SHP77 treated with DMSO at 0.1 percent for 48 hours (cell line): ENCODE measurements at regions not wholly inside any gene's neighbourhood (a gene's known extent, or its start where the extent isn't known, plus 50 kb on each side); places are given as distances from the start of the nearest gene placed in this dataset.
"Not testable (repeated sequence)": the region's sequence is repeated elsewhere in the genome, so short reads cannot be mapped to it uniquely, and the experiment has no call there.

ENCODE experiments used
- DNase-seq: peaks from one replicate; lab custom pipeline; 2025; lab: John Stamatoyannopoulos, UW

GRCh38 chr3:177358091-177358976 lies 161.1 kb upstream of the TBL1XR1 start:
- DNase-seq: peak; percentile 85

GRCh38 chr3:177358977-177359592 lies 161.8 kb upstream of the TBL1XR1 start:
- DNase-seq: peak; percentile 63

DNA sequence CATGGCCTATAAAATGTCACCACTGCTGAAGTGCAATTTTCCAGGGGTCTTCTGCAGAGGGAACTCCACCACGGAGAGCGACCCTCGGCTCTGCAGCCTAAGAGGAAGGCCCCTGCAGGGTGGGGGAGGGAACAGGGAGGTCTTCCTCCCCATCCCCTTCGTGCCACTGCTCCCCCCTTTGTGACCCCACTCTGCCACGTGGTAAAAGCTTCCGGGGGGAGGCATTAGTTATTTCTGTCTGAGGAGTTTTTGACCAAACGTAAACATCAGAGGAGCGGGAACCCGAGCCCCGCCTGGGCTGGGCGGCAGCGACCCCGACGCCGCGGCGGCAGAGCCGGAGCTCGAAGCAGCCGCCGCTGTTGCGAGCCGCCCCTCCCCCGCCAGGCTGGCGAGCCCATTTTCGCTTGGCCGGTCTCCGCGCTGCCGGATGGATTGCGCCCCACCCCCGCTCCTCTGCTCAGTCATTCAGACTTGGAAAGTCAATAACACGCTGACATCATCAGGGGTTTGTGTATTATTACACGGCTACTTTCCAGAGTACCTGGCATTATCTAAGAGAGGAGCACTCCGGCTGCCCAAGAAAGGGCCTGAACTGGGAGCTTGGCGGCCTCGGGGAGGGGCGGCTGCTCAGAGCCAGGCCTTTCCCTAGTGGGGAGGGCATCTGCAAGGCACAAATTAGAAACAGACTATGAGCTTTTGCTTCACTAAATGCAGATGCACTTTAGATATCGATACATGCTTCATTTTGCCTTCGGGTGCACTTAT lies 162.5 kb upstream of the TBL1XR1 start:
- peak; percentile 96 for DNase-seq

- DNase-seq: no peak
These were observed 164.0 kb upstream of the TBL1XR1 start for GRCh38 chr3:177361081-177361938.

DNA sequence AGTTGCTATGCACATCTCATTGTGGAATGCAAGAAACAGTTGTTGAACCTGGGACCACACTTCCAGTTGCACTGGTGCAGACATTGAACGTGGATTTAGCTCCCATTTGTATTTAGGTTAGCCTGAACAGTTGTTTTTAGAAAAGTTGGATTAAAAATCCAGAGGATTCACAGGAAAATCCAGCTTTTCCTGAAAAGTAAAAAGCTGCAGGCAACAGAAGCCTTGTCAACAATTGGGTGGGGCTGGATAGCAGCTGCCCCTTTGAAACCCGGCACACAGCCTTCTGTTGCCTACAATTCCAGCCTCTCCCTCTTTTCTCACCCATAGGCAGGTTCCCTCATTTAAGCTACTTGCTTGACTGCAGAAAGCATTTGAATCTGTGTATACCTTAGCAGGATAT lies 165.3 kb upstream of the TBL1XR1 start:
- DNase-seq: no peak

- DNase-seq: no peak
These were observed 167.0 kb upstream of the TBL1XR1 start for GRCh38 chr3:177364236-177364635.

DNA sequence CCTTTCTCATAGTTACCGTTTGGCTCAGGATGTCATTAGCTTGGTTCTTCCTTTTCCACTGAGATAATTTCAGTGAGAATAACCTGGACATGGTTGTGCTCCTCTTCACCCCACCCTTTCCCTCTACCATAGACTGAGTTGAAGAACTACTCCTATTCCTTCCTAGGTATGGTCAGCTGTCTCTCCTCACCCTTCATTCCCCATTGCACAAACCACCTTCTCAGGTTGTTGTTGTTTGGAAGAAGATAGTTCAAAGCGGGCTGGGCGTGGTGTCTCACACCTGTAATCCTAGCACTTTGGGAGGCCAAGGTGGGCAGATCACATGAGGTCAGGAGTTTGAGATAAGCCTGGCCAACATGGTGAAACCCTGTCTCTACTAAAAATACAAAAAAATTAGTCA lies 168.0 kb upstream of the TBL1XR1 start:
- not testable (repeated sequence) for DNase-seq

- peak; percentile 47 for DNase-seq
These were observed 170.5 kb upstream of the TBL1XR1 start for GRCh38 chr3:177367788-177368187.

- no peak for DNase-seq
These were observed 173.1 kb upstream of the TBL1XR1 start for GRCh38 chr3:177370246-177370822.

GRCh38 chr3:177371146-177371545 lies 173.9 kb upstream of the TBL1XR1 start:
- no peak for DNase-seq

GRCh38 chr3:177371888-177372287 lies 174.6 kb upstream of the TBL1XR1 start:
- peak; percentile 81 for DNase-seq

DNA sequence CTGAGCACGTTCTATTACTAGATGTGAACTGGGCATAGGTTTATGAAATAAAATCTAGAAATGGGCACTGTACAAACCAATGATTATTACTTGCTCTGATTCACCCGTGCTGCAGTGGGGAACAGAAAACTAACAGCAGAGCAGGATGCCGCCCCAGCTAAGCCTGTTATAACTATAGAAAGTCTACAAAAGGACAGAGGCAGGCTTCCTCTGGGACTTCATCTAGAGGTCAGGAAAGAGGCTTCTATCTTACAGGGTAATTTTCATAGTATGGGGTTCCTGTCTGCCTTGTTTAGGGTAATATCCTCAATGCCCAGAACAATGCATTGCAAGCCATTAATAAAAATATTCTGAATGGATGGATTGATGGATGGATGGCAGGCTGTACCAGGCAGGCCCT lies 177.0 kb upstream of the TBL1XR1 start:
- DNase-seq: no peak

DNA sequence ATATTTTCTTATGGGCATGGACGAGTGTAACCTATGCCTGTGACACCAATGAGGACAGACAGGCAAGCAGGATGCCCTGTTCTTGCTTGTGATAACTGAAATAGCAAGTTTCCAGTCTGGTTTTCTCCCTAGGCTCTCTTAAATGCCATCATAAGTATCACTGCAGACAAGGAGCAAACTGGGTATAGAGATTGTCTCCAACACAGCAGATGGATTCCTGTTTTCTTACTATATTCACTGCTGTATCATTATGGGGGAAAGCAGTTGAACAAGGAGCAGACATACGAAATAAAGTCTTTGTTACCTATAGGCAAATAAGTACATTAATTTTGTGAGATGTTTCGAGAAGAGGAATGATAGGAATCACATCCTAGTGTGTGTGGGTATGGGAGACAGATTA lies 178.0 kb upstream of the TBL1XR1 start:
- no peak for DNase-seq

- no peak for DNase-seq
These were observed 179.9 kb upstream of the TBL1XR1 start for GRCh38 chr3:177377166-177377565.

DNA sequence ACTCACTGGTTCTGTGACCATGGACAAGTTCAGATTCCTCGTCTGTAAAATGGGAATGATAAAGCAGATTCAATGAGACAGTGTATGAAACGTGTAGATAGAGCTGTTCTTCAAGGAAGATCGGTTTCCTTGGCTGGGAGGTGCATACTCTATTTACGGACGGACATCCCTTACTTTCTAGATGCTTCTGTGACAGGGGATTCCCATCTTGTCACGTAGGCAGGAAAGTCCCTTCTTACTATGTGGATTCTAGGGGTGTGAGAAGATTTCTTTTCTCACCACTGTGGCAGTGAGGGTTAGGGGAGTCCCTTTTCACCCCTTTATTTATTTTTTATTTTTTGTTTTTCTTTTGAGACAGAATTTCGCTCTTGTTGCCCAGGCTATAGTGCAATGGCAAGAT lies 180.9 kb upstream of the TBL1XR1 start:
- no peak for DNase-seq

DNA sequence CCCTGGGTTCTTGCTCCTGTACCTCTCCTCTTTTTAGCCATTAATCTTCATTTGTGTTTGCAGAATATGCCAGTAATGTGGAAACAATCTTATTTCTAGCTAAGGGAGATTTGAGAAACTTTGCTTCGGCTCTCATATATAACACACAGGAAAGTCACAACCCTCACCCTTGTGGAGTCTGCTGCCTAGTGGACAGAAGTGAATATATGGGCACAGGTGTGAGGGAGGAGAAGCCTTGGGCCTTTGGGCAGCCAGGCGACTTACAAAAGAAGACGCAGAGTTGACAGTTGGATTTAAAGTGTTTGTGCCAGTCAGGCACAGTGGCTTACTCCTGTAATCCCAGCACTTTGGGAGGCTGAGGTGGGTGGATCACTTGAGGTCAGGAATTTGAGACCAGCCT lies 181.8 kb upstream of the TBL1XR1 start:
- no peak for DNase-seq

DNA sequence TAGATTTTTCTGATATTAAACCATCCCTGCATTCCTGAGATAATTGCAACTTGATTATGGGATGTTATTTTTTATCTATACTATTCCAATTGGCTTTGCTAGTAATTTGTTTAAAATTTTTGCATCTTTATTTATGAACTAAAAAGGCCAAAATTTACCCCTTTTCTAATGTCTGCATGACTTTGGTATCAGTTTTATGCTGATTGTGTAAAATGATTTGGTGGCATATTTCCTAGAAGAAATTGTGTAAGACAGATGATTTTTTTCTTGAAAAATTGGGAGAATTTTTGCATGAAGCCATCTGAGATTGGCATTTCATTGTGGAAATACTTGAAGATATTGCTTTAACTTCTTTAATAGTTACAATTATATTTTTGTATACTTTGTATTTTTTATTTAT lies 183.8 kb upstream of the TBL1XR1 start:
- no peak for DNase-seq

DNA sequence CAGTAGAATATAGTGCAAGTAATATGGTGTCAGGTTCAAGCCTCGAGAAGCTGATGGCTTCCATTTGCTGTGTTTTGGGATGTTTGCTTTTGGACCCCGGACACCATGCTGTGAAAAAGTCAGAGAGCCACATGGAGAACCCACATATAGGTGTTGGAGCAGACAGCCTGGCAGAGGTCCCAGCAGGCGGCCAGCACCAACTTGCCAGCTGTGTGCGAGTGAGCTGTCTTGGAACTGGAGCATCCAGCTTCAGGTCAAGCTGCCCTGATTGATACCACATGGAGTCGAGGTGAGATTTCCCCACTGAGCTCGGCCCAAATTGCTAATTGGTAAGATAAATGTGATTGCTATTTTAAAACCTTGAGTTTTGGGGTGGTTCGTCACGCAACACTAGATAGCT lies 185.7 kb upstream of the TBL1XR1 start:
- DNase-seq: no peak

GRCh38 chr3:177385186-177385585 lies 187.9 kb upstream of the TBL1XR1 start:
- DNase-seq: no peak

DNA sequence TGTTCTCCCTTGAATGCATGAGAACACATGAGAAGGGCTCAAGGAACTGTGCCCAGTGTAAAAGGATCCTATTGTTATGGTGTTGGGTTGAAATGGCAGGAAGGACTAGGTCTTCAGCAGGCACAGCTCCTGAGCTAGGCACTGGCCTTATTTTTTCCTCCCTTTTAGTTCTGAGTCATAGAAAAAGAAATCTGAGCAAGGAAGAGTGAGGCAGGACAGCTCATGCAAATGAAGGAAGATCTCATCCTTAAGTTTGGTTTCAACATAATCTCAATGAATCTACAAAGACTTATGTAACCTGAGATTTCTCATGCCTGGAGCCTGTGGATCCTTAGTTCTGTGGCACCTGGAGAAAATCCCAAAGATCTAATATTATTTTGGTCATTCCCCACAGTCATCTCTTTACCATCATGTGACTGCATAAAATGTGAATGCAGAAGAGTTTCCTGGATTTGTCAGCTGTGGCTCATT lies 188.6 kb upstream of the TBL1XR1 start:
- DNase-seq: no peak

GRCh38 chr3:177388209-177388608 lies 190.9 kb upstream of the TBL1XR1 start:
- DNase-seq: no peak
